ENCODE measurements at regions not wholly inside any gene's neighbourhood (a gene's known extent, or its start where the extent isn't known, plus 50 kb on each side); places are given as distances from the start of the nearest gene placed in this dataset.
A peak's percentile ranks its signal among the peaks of the same experiment; 100 is the strongest.
"Not testable (repeated sequence)": the region's sequence is repeated elsewhere in the genome, so short reads cannot be mapped to it uniquely, and the experiment has no call there.

GRCh38 chr5:84746280-84746679 lies 361.6 kb upstream of the EDIL3 start:
- H3K9ac ChIP-seq (ENCODE audit: low read length); DNase-seq; H3K18ac ChIP-seq (ENCODE audit: low read length); H3K4ac ChIP-seq (ENCODE audit: low read depth, low read length); H3K79me1 ChIP-seq (ENCODE audit: low read length); H4K5ac ChIP-seq (ENCODE audit: low read length); H3K36me3 ChIP-seq (ENCODE audit: control insufficient read depth, insufficient read depth, low read length); H2AK5ac ChIP-seq (ENCODE audit: low read length); H4K8ac ChIP-seq (ENCODE audit: low read depth, low read length); H3K27me3 ChIP-seq (ENCODE audit: insufficient read depth, low read length, poor library complexity); H3K4me3 ChIP-seq (ENCODE audit: low read length); H3K4me1 ChIP-seq (ENCODE audit: control insufficient read depth, low read depth, low read length); H3K23ac ChIP-seq (ENCODE audit: low read length); H3K79me2 ChIP-seq (ENCODE audit: control insufficient read depth, insufficient read depth, low read length); H2BK5ac ChIP-seq (ENCODE audit: low read length); H2BK15ac ChIP-seq (replicated peaks; ENCODE audit: low read depth); H3K4me2 ChIP-seq (ENCODE audit: low read length); H3K56ac ChIP-seq (ENCODE audit: low read length); H3K27ac ChIP-seq (ENCODE audit: low read depth, low read length); H2BK120ac ChIP-seq (ENCODE audit: low read depth, low read length): not testable (repeated sequence)
- no CpG with 5 or more reads among the region's 2 CpGs for WGBS (ENCODE audit: extremely low coverage, insufficient coverage, low lambda C conversion rate)

GRCh38 chr5:84741056-84741455 lies 356.4 kb upstream of the EDIL3 start:
- no peak overlapping the region for H4K8ac ChIP-seq (ENCODE audit: low read depth, low read length)
- H3K4me3 ChIP-seq (ENCODE audit: low read length) = no peak overlapping the region
- H2BK120ac ChIP-seq (ENCODE audit: low read depth, low read length) = no peak overlapping the region
- WGBS (ENCODE audit: extremely low coverage, insufficient coverage, low lambda C conversion rate) = 100% methylated on average over 1 of the region's 1 CpG
- no peak overlapping the region for H2AK5ac ChIP-seq (ENCODE audit: low read length)
- H3K56ac ChIP-seq (ENCODE audit: low read length) = no peak overlapping the region
- no peaks in the 10 kb centered on the region for H3K4me1 ChIP-seq (ENCODE audit: control insufficient read depth, low read depth, low read length)
- no peak overlapping the region for H2BK15ac ChIP-seq (replicated peaks; ENCODE audit: low read depth)
- no peak overlapping the region for H3K4me2 ChIP-seq (ENCODE audit: low read length)
- H3K18ac ChIP-seq (ENCODE audit: low read length) = no peak overlapping the region
- H4K5ac ChIP-seq (ENCODE audit: low read length) = no peak overlapping the region
- no peaks in the 10 kb centered on the region for H3K79me2 ChIP-seq (ENCODE audit: control insufficient read depth, insufficient read depth, low read length)
- H3K4ac ChIP-seq (ENCODE audit: low read depth, low read length) = no peak overlapping the region
- no peaks in the 10 kb centered on the region for H3K27me3 ChIP-seq (ENCODE audit: insufficient read depth, low read length, poor library complexity)
- H3K27ac ChIP-seq (ENCODE audit: low read depth, low read length) = no peak overlapping the region
- no peaks in the 10 kb centered on the region for H3K79me1 ChIP-seq (ENCODE audit: low read length)
- no peak overlapping the region for H2BK5ac ChIP-seq (ENCODE audit: low read length)
- DNase-seq = no peak
- H3K23ac ChIP-seq (ENCODE audit: low read length) = no peak overlapping the region
- no peak overlapping the region for H3K9ac ChIP-seq (ENCODE audit: low read length)
- no peaks in the 10 kb centered on the region for H3K36me3 ChIP-seq (ENCODE audit: control insufficient read depth, insufficient read depth, low read length)

GRCh38 chr5:84729326-84729725 lies 344.6 kb upstream of the EDIL3 start:
- Histone ChIP-seq H3K27ac (ENCODE audit: low read depth, low read length) (no peak overlapping the region), H3K4me2 (ENCODE audit: low read length) (no peak overlapping the region)

GRCh38 chr5:84727708-84728107 lies 343.0 kb upstream of the EDIL3 start:
- Histone ChIP-seq H3K36me3 (ENCODE audit: control insufficient read depth, insufficient read depth, low read length) (no peaks in the 10 kb centered on the region), H3K27ac (ENCODE audit: low read depth, low read length) (no peak overlapping the region), H3K23ac (ENCODE audit: low read length) (no peak overlapping the region), H3K4me2 (ENCODE audit: low read length) (no peak overlapping the region), H3K79me2 (ENCODE audit: control insufficient read depth, insufficient read depth, low read length) (no peaks in the 10 kb centered on the region), H3K4me1 (ENCODE audit: control insufficient read depth, low read depth, low read length) (no peaks in the 10 kb centered on the region), H2AK5ac (ENCODE audit: low read length) (no peak overlapping the region), H3K79me1 (ENCODE audit: low read length) (no peaks in the 10 kb centered on the region), H2BK15ac (replicated peaks; ENCODE audit: low read depth) (no peak overlapping the region), H4K8ac (ENCODE audit: low read depth, low read length) (no peak overlapping the region), H3K9ac (ENCODE audit: low read length) (no peak overlapping the region), H2BK120ac (ENCODE audit: low read depth, low read length) (no peak overlapping the region), H4K5ac (ENCODE audit: low read length) (no peak overlapping the region), H3K56ac (ENCODE audit: low read length) (no peak overlapping the region), H3K4ac (ENCODE audit: low read depth, low read length) (no peak overlapping the region), H3K27me3 (ENCODE audit: insufficient read depth, low read length, poor library complexity) (no peaks in the 10 kb centered on the region), H2BK5ac (ENCODE audit: low read length) (no peak overlapping the region), H3K18ac (ENCODE audit: low read length) (no peak overlapping the region), H3K4me3 (ENCODE audit: low read length) (no peak overlapping the region)
- WGBS (ENCODE audit: extremely low coverage, insufficient coverage, low lambda C conversion rate) = no CpG with 5 or more reads among the region's 2 CpGs
- no peak for DNase-seq

More at GRCh38 chr5:84729326-84729725, 344.6 kb upstream of the EDIL3 start:
- no peak overlapping the region for H2AK5ac ChIP-seq (ENCODE audit: low read length)
- no peak overlapping the region for H3K9ac ChIP-seq (ENCODE audit: low read length)
- H2BK120ac ChIP-seq (ENCODE audit: low read depth, low read length) = no peak overlapping the region
- no peak overlapping the region for H2BK15ac ChIP-seq (replicated peaks; ENCODE audit: low read depth)
- H3K4ac ChIP-seq (ENCODE audit: low read depth, low read length) = no peak overlapping the region
- H3K36me3 ChIP-seq (ENCODE audit: control insufficient read depth, insufficient read depth, low read length) = no peaks in the 10 kb centered on the region
- no CpG with 5 or more reads among the region's 5 CpGs for WGBS (ENCODE audit: extremely low coverage, insufficient coverage, low lambda C conversion rate)
- H3K79me1 ChIP-seq (ENCODE audit: low read length) = no peaks in the 10 kb centered on the region
- H3K23ac ChIP-seq (ENCODE audit: low read length) = no peak overlapping the region
- H2BK5ac ChIP-seq (ENCODE audit: low read length) = no peak overlapping the region
- H3K27me3 ChIP-seq (ENCODE audit: insufficient read depth, low read length, poor library complexity) = no peaks in the 10 kb centered on the region
- H3K79me2 ChIP-seq (ENCODE audit: control insufficient read depth, insufficient read depth, low read length) = no peaks in the 10 kb centered on the region
- no peak overlapping the region for H4K5ac ChIP-seq (ENCODE audit: low read length)
- no peak overlapping the region for H3K56ac ChIP-seq (ENCODE audit: low read length)
- no peak overlapping the region for H3K4me3 ChIP-seq (ENCODE audit: low read length)
- peak; percentile 10 for DNase-seq
- H3K4me1 ChIP-seq (ENCODE audit: control insufficient read depth, low read depth, low read length) = no peaks in the 10 kb centered on the region
- H4K8ac ChIP-seq (ENCODE audit: low read depth, low read length) = no peak overlapping the region
- no peak overlapping the region for H3K18ac ChIP-seq (ENCODE audit: low read length)

GRCh38 chr5:84725946-84726570 lies 341.4 kb upstream of the EDIL3 start:
- Histone ChIP-seq H3K4me3 (ENCODE audit: low read length) (no peak overlapping the region), H3K9ac (ENCODE audit: low read length) (no peak overlapping the region), H3K4ac (ENCODE audit: low read depth, low read length) (no peak overlapping the region), H3K18ac (ENCODE audit: low read length) (no peak overlapping the region), H2AK5ac (ENCODE audit: low read length) (no peak overlapping the region), H4K8ac (ENCODE audit: low read depth, low read length) (no peak overlapping the region), H2BK120ac (ENCODE audit: low read depth, low read length) (no peak overlapping the region), H3K27me3 (ENCODE audit: insufficient read depth, low read length, poor library complexity) (no peaks in the 10 kb centered on the region), H4K5ac (ENCODE audit: low read length) (no peak overlapping the region), H3K56ac (ENCODE audit: low read length) (no peak overlapping the region), H3K4me2 (ENCODE audit: low read length) (no peak overlapping the region), H3K23ac (ENCODE audit: low read length) (no peak overlapping the region), H3K4me1 (ENCODE audit: control insufficient read depth, low read depth, low read length) (no peaks in the 10 kb centered on the region), H2BK15ac (replicated peaks; ENCODE audit: low read depth) (no peak overlapping the region), H2BK5ac (ENCODE audit: low read length) (no peak overlapping the region), H3K79me2 (ENCODE audit: control insufficient read depth, insufficient read depth, low read length) (no peaks in the 10 kb centered on the region), H3K79me1 (ENCODE audit: low read length) (no peaks in the 10 kb centered on the region), H3K27ac (ENCODE audit: low read depth, low read length) (no peak overlapping the region), H3K36me3 (ENCODE audit: control insufficient read depth, insufficient read depth, low read length) (no peaks in the 10 kb centered on the region)
- WGBS (ENCODE audit: extremely low coverage, insufficient coverage, low lambda C conversion rate) = no CpG with 5 or more reads among the region's 2 CpGs
- DNase-seq = no peak

GRCh38 chr5:84724683-84725082 lies 340.0 kb upstream of the EDIL3 start:
- no peak overlapping the region for H3K4ac ChIP-seq (ENCODE audit: low read depth, low read length)
- no peaks in the 10 kb centered on the region for H3K79me2 ChIP-seq (ENCODE audit: control insufficient read depth, insufficient read depth, low read length)
- no peaks in the 10 kb centered on the region for H3K4me1 ChIP-seq (ENCODE audit: control insufficient read depth, low read depth, low read length)
- H3K79me1 ChIP-seq (ENCODE audit: low read length) = no peaks in the 10 kb centered on the region
- DNase-seq = no peak
- no peak overlapping the region for H2AK5ac ChIP-seq (ENCODE audit: low read length)
- H3K23ac ChIP-seq (ENCODE audit: low read length) = no peak overlapping the region
- H2BK5ac ChIP-seq (ENCODE audit: low read length) = no peak overlapping the region
- no peak overlapping the region for H3K18ac ChIP-seq (ENCODE audit: low read length)
- no peak overlapping the region for H2BK120ac ChIP-seq (ENCODE audit: low read depth, low read length)
- WGBS (ENCODE audit: extremely low coverage, insufficient coverage, low lambda C conversion rate) = no CpG with 5 or more reads among the region's 1 CpG
- H2BK15ac ChIP-seq (replicated peaks; ENCODE audit: low read depth) = no peak overlapping the region
- no peaks in the 10 kb centered on the region for H3K36me3 ChIP-seq (ENCODE audit: control insufficient read depth, insufficient read depth, low read length)
- H4K8ac ChIP-seq (ENCODE audit: low read depth, low read length) = no peak overlapping the region
- no peak overlapping the region for H3K27ac ChIP-seq (ENCODE audit: low read depth, low read length)
- no peak overlapping the region for H3K9ac ChIP-seq (ENCODE audit: low read length)
- no peak overlapping the region for H3K4me2 ChIP-seq (ENCODE audit: low read length)
- no peak overlapping the region for H3K56ac ChIP-seq (ENCODE audit: low read length)
- no peak overlapping the region for H4K5ac ChIP-seq (ENCODE audit: low read length)
- no peak overlapping the region for H3K4me3 ChIP-seq (ENCODE audit: low read length)
- no peaks in the 10 kb centered on the region for H3K27me3 ChIP-seq (ENCODE audit: insufficient read depth, low read length, poor library complexity)
